Panc1 (cell line): ENCODE measurements at regions not wholly inside any gene's neighbourhood (a gene's known extent, or its start where the extent isn't known, plus 50 kb on each side); places are given as distances from the start of the nearest gene placed in this dataset.

Experiments
- ATAC-seq: fragments of 200-7000 bp; cut with Tn5 transposase; 2 replicates; pipeline ENCODE4 v1.9.1; 2020; ENCODE audit warnings: mild to moderate bottlenecking, moderate library complexity
- BruUV-seq: library from RNA; stranded (reverse); fragments of 400-500 nt; replicated peaks from 2 replicates; lab custom pipeline; 2021; lab: Mats Ljungman, UMichigan
- CTCF ChIA-PET: fragments of 300-600 bp; sonication (Branson Sonifier 250); formaldehyde crosslinking; loops from one replicate; lab custom pipeline; 2022; ENCODE audit warnings: antibody characterized with exemption; lab: Charles Lee
- POLR2A ChIA-PET: fragments of 300-600 bp; sonication (Branson Sonifier 250); formaldehyde crosslinking; loops from one replicate; lab custom pipeline; 2022; ENCODE audit warnings: antibody characterized with exemption; lab: Charles Lee
- DNase-seq: peaks from one replicate; pipeline ENCODE4 v3.0.0-alpha.2; 2010; ENCODE audit warnings: low read depth, low spot score
- H3K27ac ChIP-seq: 2 replicates; pipeline ENCODE4 v1.5.1; 2011; ENCODE audit warnings: mild to moderate bottlenecking, low read length, inconsistent platforms
- H3K27me3 ChIP-seq: fragments of 200-500 bp; sonication (Bioruptor generic); 2 replicates; pipeline ENCODE4 v1.6.0; 2014; ENCODE audit warnings: low read length, inconsistent platforms; ENCODE audit not compliant: control insufficient read depth, insufficient read depth
- H3K36me3 ChIP-seq: fragments of 200-500 bp; sonication (Bioruptor generic); 2 replicates; pipeline ENCODE4 v1.5.1; 2014; ENCODE audit warnings: inconsistent platforms, mild to moderate bottlenecking, low read length, moderate library complexity; ENCODE audit not compliant: control insufficient read depth, insufficient read depth
- H3K4me1 ChIP-seq: 2 replicates; pipeline ENCODE4 v1.5.1; 2011; ENCODE audit warnings: inconsistent platforms, mild to moderate bottlenecking, low read length, moderate library complexity; ENCODE audit not compliant: control insufficient read depth, insufficient read depth
- H3K4me3 ChIP-seq, 2 experiments: 2 replicates each; pipeline ENCODE4 v1.5.1; 2011 to 2012; ENCODE audit warnings: low read depth in 2 of 2, low read length in 2 of 2, mild to moderate bottlenecking in 2 of 2, inconsistent platforms in 1 of 2, moderate library complexity in 1 of 2
- H3K9me3 ChIP-seq: fragments of 200-500 bp; sonication (Bioruptor generic); 2 replicates; pipeline ENCODE4 v1.5.1; 2014; ENCODE audit warnings: low read depth, mild to moderate bottlenecking, inconsistent platforms, low read length, moderate library complexity; ENCODE audit not compliant: control insufficient read depth, insufficient read depth
- CTCF ChIP-seq: fragments of 450-650 bp; IDR thresholded peaks from 2 replicates; pipeline ENCODE4 v1.5.1; 2017; ENCODE audit warnings: mild to moderate bottlenecking
- POLR2AphosphoS5 ChIP-seq: IDR thresholded peaks from 2 replicates; pipeline ENCODE4 v1.6.1; 2012; ENCODE audit warnings: mild to moderate bottlenecking, low read depth, low read length, moderate library complexity
- REST ChIP-seq, 2 experiments: IDR thresholded peaks; 2 replicates each; pipeline ENCODE4 v1.6.1; 2011 to 2012; ENCODE audit warnings: low read depth in 2 of 2, control low read depth in 1 of 2, low read length in 1 of 2, mild to moderate bottlenecking in 1 of 2, moderate library complexity in 1 of 2; ENCODE audit not compliant: insufficient read depth in 1 of 2
- SIN3A ChIP-seq: IDR thresholded peaks from 2 replicates; pipeline ENCODE4 v1.6.1; 2012; ENCODE audit warnings: low read depth, mild to moderate bottlenecking, low read length, moderate library complexity, borderline replicate concordance; ENCODE audit not compliant: insufficient read depth
- TCF7L2 ChIP-seq: IDR thresholded peaks from 2 replicates; pipeline ENCODE4 v1.6.1; 2011; ENCODE audit warnings: mild to moderate bottlenecking, low read depth, low read length, inconsistent platforms
- in situ Hi-C: cut with HindIII; loops from 2 replicates; pipeline ENCODE4 v1.10.0; 2016; ENCODE audit warnings: low sequenced_read_pairs, low pct_unique_long_range_greater_than_20kb
- intact Hi-C: fragments of 100-400 bp; cut with micrococcal nuclease; formaldehyde crosslinking; loops from one replicate; pipeline ENCODE4 v1.10.0; 2022; ENCODE audit not compliant: unreplicated experiment

GRCh38 chrX:40444798-40445496, 135.8 kb upstream of the ATP6AP2 start:
- in situ Hi-C loops: no loop called here
- ChIA-PET CTCF (no interaction called here), POLR2A (no interaction called here)
- BruUV-seq: no TSS peak
- intact Hi-C loops: no loop called here
- TF ChIP-seq CTCF (no peak), REST (IDR thresholded peaks at IDR 0.05; ENCODE audit: insufficient read depth in 1 of 2, low read depth in 2 of 2, low read length in 1 of 2) (no peak), SIN3A (no peak), POLR2AphosphoS5 (no peak), TCF7L2 (no peak)
- Histone ChIP-seq H3K27me3 (no peaks in the 10 kb centered on the region), H3K27ac (no peak overlapping the region), H3K9me3 (no peaks in the 10 kb centered on the region), H3K4me1 (no peaks in the 10 kb centered on the region), H3K36me3 (no peaks in the 10 kb centered on the region), H3K4me3 (no peak overlapping the region)
- ATAC-seq (no peak), DNase-seq (no peak)

GRCh38 chrX:40444133-40444532, 136.6 kb upstream of the ATP6AP2 start:
- no peak overlapping the region for H3K4me3 ChIP-seq
- POLR2A ChIA-PET: no interaction called here
- H3K27me3 ChIP-seq: no peaks in the 10 kb centered on the region
- no TSS peak for BruUV-seq
- in situ Hi-C loops (no loop called here), intact Hi-C loops (no loop called here)
- no peaks in the 10 kb centered on the region for H3K4me1 ChIP-seq
- H3K36me3 ChIP-seq: no peaks in the 10 kb centered on the region
- H3K9me3 ChIP-seq: no peaks in the 10 kb centered on the region
- ATAC-seq: no peak
- DNase-seq: no peak
- H3K27ac ChIP-seq: no peak overlapping the region
- CTCF ChIA-PET: no interaction called here
- no peak for TF ChIP-seq CTCF
- TF ChIP-seq REST (IDR thresholded peaks at IDR 0.05; ENCODE audit: insufficient read depth in 1 of 2, low read depth in 2 of 2, low read length in 1 of 2): no peak
- no peak for TF ChIP-seq POLR2AphosphoS5
- no peak for TF ChIP-seq SIN3A
- no peak for TF ChIP-seq TCF7L2
